PC-3 (cell line): ENCODE measurements at regions not wholly inside any gene's neighbourhood (a gene's known extent, or its start where the extent isn't known, plus 50 kb on each side); places are given as distances from the start of the nearest gene placed in this dataset.

ENCODE experiments used
- ATAC-seq: fragments of 200-7000 bp; cut with Tn5 transposase; 2 replicates; pipeline ENCODE4 v1.9.1; 2020; ENCODE audit warnings: mild to moderate bottlenecking, moderate library complexity
- BruUV-seq: library from RNA; stranded (reverse); fragments of 400-500 nt; replicated peaks from 2 replicates; lab custom pipeline; 2021; lab: Mats Ljungman, UMichigan
- CTCF ChIA-PET: fragments of 300-600 bp; sonication (Branson Sonifier 250); formaldehyde crosslinking; loops from one replicate; lab custom pipeline; 2022; ENCODE audit warnings: antibody characterized with exemption; lab: Charles Lee
- POLR2A ChIA-PET: fragments of 300-600 bp; sonication (Branson Sonifier 250); formaldehyde crosslinking; loops from one replicate; lab custom pipeline; 2022; ENCODE audit warnings: antibody characterized with exemption; ENCODE audit not compliant: unreplicated experiment; lab: Charles Lee
- DNase-seq: peaks from one replicate; pipeline ENCODE4 v3.0.0-alpha.2; 2015
- H2AFZ ChIP-seq: fragments of 300-600 bp; sonication (generic); 2 replicates; pipeline ENCODE4 v1.6.0; 2016; ENCODE audit warnings: antibody characterized with exemption, low read length
- H3F3A ChIP-seq: fragments of 300-600 bp; sonication (generic); one replicate; pipeline ENCODE4 v1.6.0; 2017; ENCODE audit warnings: antibody characterized with exemption, low read length, control low read depth, mild to moderate bottlenecking; ENCODE audit not compliant: unreplicated experiment
- H3K27ac ChIP-seq: fragments of 300-600 bp; sonication (generic); 2 replicates; pipeline ENCODE4 v1.5.1; 2016; ENCODE audit warnings: mild to moderate bottlenecking, low read length
- H3K27me3 ChIP-seq: fragments of 300-600 bp; sonication (generic); 2 replicates; pipeline ENCODE4 v1.6.1; 2016; ENCODE audit warnings: low read length, mixed read lengths
- H3K36me3 ChIP-seq: fragments of 300-600 bp; sonication (generic); 2 replicates; pipeline ENCODE4 v1.6.1; 2016; ENCODE audit warnings: low read depth, mixed run types, low read length, mixed read lengths
- H3K4me1 ChIP-seq: fragments of 300-600 bp; sonication (generic); 2 replicates; pipeline ENCODE4 v1.5.1; 2016; ENCODE audit warnings: low read length; ENCODE audit not compliant: insufficient read depth
- H3K4me2 ChIP-seq: fragments of 300-600 bp; sonication (generic); 2 replicates; pipeline ENCODE4 v1.6.0; 2016; ENCODE audit warnings: low read length
- H3K4me3 ChIP-seq: fragments of 300-600 bp; sonication (generic); 2 replicates; pipeline ENCODE4 v1.5.1; 2016; ENCODE audit warnings: mild to moderate bottlenecking, low read length, mixed read lengths
- H3K79me2 ChIP-seq: fragments of 300-600 bp; sonication (generic); 2 replicates; pipeline ENCODE4 v1.6.1; 2017; ENCODE audit warnings: low read length, mixed read lengths
- H3K9ac ChIP-seq: fragments of 300-600 bp; sonication (generic); 2 replicates; pipeline ENCODE4 v1.6.0; 2016; ENCODE audit warnings: mild to moderate bottlenecking, low read length
- H3K9me2 ChIP-seq: fragments of 300-600 bp; sonication (generic); replicated peaks from 2 replicates; pipeline ENCODE4 v1.6.1; 2016; ENCODE audit warnings: mixed run types, low read length, mixed read lengths
- H3K9me3 ChIP-seq: fragments of 300-600 bp; sonication (generic); 2 replicates; pipeline ENCODE4 v1.6.1; 2016; ENCODE audit warnings: low read length, mixed read lengths
- H4K20me1 ChIP-seq: fragments of 300-600 bp; sonication (generic); 2 replicates; pipeline ENCODE4 v1.6.1; 2016; ENCODE audit warnings: low read length, mixed read lengths
- CTCF ChIP-seq: fragments of 300-600 bp; sonication (generic); conservative IDR thresholded peaks from 2 replicates; pipeline ENCODE4 v1.5.1; 2017; ENCODE audit warnings: antibody characterized with exemption, low read depth, mild to moderate bottlenecking, low read length
- EZH2 ChIP-seq: fragments of 300-600 bp; sonication (generic); IDR thresholded peaks from one replicate; pipeline ENCODE4 v1.6.1; 2017; ENCODE audit warnings: antibody characterized with exemption, mild to moderate bottlenecking, low read length; ENCODE audit not compliant: unreplicated experiment
- EZH2phosphoT487 ChIP-seq: fragments of 300-600 bp; sonication (generic); IDR thresholded peaks from 2 replicates; pipeline ENCODE4 v1.6.1; 2018; ENCODE audit warnings: mild to moderate bottlenecking, antibody characterized with exemption, low read length, borderline replicate concordance
- intact Hi-C: fragments of 100-400 bp; cut with micrococcal nuclease; formaldehyde crosslinking; loops from 2 replicates; pipeline ENCODE4 v1.9.0; 2023

- intact Hi-C loops: no loop called here
- Histone ChIP-seq H3K27ac (no peak overlapping the region), H3F3A (no peaks in the 10 kb centered on the region), H4K20me1 (no peaks in the 10 kb centered on the region), H3K36me3 (no peaks in the 10 kb centered on the region), H3K79me2 (no peaks in the 10 kb centered on the region), H3K4me3 (no peak overlapping the region), H3K9ac (no peak overlapping the region), H3K4me1 (no peaks in the 10 kb centered on the region), H3K9me2 (no peaks in the 10 kb centered on the region), H3K9me3 (no peaks in the 10 kb centered on the region), H3K27me3 (no peaks in the 10 kb centered on the region), H2AFZ (no peak overlapping the region), H3K4me2 (no peak overlapping the region)
- ATAC-seq: no peak
- CTCF ChIA-PET: interaction anchor here (0.7 kb wide), 1 partner anchor 1314 kb away, joined by 3 read pairs; no protein-coding TSS in a partner anchor
- DNase-seq: no peak
- BruUV-seq: no TSS peak
- no peak for TF ChIP-seq EZH2
- TF ChIP-seq EZH2phosphoT487: no peak
- TF ChIP-seq CTCF: no peak
- POLR2A ChIA-PET: no interaction called here
Measured at GRCh38 chr7:52920977-52921376, 114.5 kb upstream of the POM121L12 start.

- Histone ChIP-seq H3K79me2 (no peaks in the 10 kb centered on the region), H3K9me3 (no peaks in the 10 kb centered on the region), H4K20me1 (no peaks in the 10 kb centered on the region), H3K4me2 (no peak overlapping the region), H3K4me3 (no peak overlapping the region), H3K36me3 (no peaks in the 10 kb centered on the region), H2AFZ (no peak overlapping the region), H3K9ac (no peak overlapping the region), H3K27ac (no peak overlapping the region), H3F3A (no peaks in the 10 kb centered on the region), H3K9me2 (no peaks in the 10 kb centered on the region), H3K27me3 (no peaks in the 10 kb centered on the region), H3K4me1 (no peaks in the 10 kb centered on the region)
- no TSS peak for BruUV-seq
- DNase-seq: peak; percentile 20
- intact Hi-C loops: no loop called here
- CTCF ChIA-PET: no interaction called here
- no peak for TF ChIP-seq EZH2
- peak; percentile 68 for TF ChIP-seq CTCF
- POLR2A ChIA-PET: no interaction called here
- peak; percentile 46; the same call in 1 of the 2 replicates for ATAC-seq
Measured at GRCh38 chr7:52917982-52918578, 117.4 kb upstream of the POM121L12 start.

GRCh38 chr7:52911795-52912194 lies 123.6 kb upstream of the POM121L12 start:
- Histone ChIP-seq H3K9me3 (0 out of 2 replicates have a peak, but pooled peaks cover 5% of the 10 kb centered on the region), H3K4me3 (no peak overlapping the region), H3K9ac (no peak overlapping the region), H3K36me3 (no peaks in the 10 kb centered on the region), H3K9me2 (no peaks in the 10 kb centered on the region), H2AFZ (no peak overlapping the region), H3K27ac (no peak overlapping the region), H3K4me1 (no peaks in the 10 kb centered on the region), H3F3A (no peaks in the 10 kb centered on the region), H3K4me2 (no peak overlapping the region), H4K20me1 (no peaks in the 10 kb centered on the region), H3K27me3 (no peaks in the 10 kb centered on the region), H3K79me2 (no peaks in the 10 kb centered on the region)
- intact Hi-C loops: no loop called here
- BruUV-seq: no TSS peak
- ATAC-seq: no peak
- CTCF ChIA-PET: no interaction called here
- TF ChIP-seq EZH2: no peak
- no peak for TF ChIP-seq EZH2phosphoT487
- TF ChIP-seq CTCF: no peak
- POLR2A ChIA-PET: no interaction called here
- no peak for DNase-seq
